Tibial nerve (tissue), 4 donors: ENCODE measurements at regions not wholly inside any gene's neighbourhood (a gene's known extent, or its start where the extent isn't known, plus 50 kb on each side); places are given as distances from the start of the nearest gene placed in this dataset.

Source experiments
- DNase-seq, 2 donors: peaks; one replicate each; pipeline ENCODE4 v3.0.0-alpha.2; 2019; ENCODE audit warnings: low spot score in 2 of 2
- H3K27ac ChIP-seq, 4 donors: fragments of 200-600 bp; sonication (generic) in 3 of 4; one replicate each; pipeline ENCODE4 v1.5.1; 2017 to 2019; ENCODE audit warnings: mild to moderate bottlenecking in 1 of 4
- H3K27me3 ChIP-seq, 2 donors: fragments of 200-600 bp; sonication (generic) in 1 of 2; one replicate each; pipeline versions ENCODE4 v1.5.1 to v1.6.0; 2017 to 2019
- H3K36me3 ChIP-seq, 3 donors: fragments of 200-600 bp; sonication (generic); one replicate each; pipeline ENCODE4 v1.5.1; 2018 to 2019
- H3K4me1 ChIP-seq, 4 donors: fragments of 200-600 bp; sonication (generic) in 3 of 4; one replicate each; pipeline ENCODE4 v1.5.1; 2017 to 2019
- H3K4me3 ChIP-seq, 4 donors: fragments of 200-600 bp; sonication (generic) in 3 of 4; one replicate each; pipeline ENCODE4 v1.5.1; 2017 to 2019; ENCODE audit warnings: mild to moderate bottlenecking in 1 of 4, moderate library complexity in 1 of 4
- H3K9me3 ChIP-seq, 4 donors: fragments of 200-600 bp; sonication (generic) in 3 of 4; one replicate each; pipeline ENCODE4 v1.5.1; 2017 to 2019
- CTCF ChIP-seq, 5 experiments: fragments of 200-600 bp in 3 of 5; fragments of 450-650 bp in 2 of 5; sonication (generic) in 3 of 5; IDR thresholded peaks; one replicate each; pipeline ENCODE4 v1.5.1; 2016 to 2019; ENCODE audit warnings: antibody characterized with exemption in 5 of 5, mild to moderate bottlenecking in 3 of 5, moderate library complexity in 2 of 5
- EP300 ChIP-seq, 2 donors: sonication (generic); formaldehyde crosslinking; IDR thresholded peaks; one replicate each; pipeline ENCODE4 v1.6.1; 2017; ENCODE audit warnings: antibody characterized with exemption in 2 of 2, mild to moderate bottlenecking in 1 of 2
- POLR2A ChIP-seq, 2 donors: fragments of 450-650 bp; IDR thresholded peaks; one replicate each; pipeline ENCODE4 v1.6.1; 2017; ENCODE audit warnings: antibody characterized with exemption in 2 of 2, mild to moderate bottlenecking in 2 of 2, moderate library complexity in 2 of 2
- WGBS, 2 donors: methylation state at CpG; one replicate each; pipeline ENCODE4 v1.1.5; 2018; 5-methylcytosine and 5-hydroxymethylcytosine counted together

DNA sequence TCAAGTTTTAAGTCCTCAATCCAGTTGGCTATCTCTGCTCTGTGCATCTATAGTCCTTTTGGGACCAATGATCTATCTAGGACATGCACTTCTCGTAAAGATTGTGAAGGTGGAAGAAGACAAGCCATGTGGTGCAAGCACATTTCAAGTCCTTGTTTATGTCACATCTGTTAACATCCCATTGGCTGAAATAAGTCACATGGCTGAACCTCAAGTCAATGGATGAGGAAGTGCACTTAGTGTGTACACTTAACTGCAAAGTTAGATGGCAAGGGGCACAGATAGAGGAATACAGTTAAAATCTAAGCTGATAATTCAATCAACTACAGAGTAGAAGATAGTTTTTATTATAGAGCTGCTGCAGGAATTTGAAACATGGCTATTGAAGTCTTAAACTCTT, 362.8 kb upstream of the TBX3 start:
- Histone ChIP-seq H3K27me3 (no peaks in the 10 kb centered on the region), H3K27ac (no peak overlapping the region), H3K4me3 (no peak overlapping the region), H3K9me3 (no peaks in the 10 kb centered on the region), H3K4me1 (no peaks in the 10 kb centered on the region), H3K36me3 (no peaks in the 10 kb centered on the region)
- TF ChIP-seq CTCF (IDR thresholded peaks at IDR 0.05) (no peak), EP300 (IDR thresholded peaks at IDR 0.05) (no peak), POLR2A (IDR thresholded peaks at IDR 0.05) (no peak)
- DNase-seq, result no peak
- WGBS, 2 donors, result 90 to 92% methylated on average over 1 of the region's 1 CpG

DNA sequence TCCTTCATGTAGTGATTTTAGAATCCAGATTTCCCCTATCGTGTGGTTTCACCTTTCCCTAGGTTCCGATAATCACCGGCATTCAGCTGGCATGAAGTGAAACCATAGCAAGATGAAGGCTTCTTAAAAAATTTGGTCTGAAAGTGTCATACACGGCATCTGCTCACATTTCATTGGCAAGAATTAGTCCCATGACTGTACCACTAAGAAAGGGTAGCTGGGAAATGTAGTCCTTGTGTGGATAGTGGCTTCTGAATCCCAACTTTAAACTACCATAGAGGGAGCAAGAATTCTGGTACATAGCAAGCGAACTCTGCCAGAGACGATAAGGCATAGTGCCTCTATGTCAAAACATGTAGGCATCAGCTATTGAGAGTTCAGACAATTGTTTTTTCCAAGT, 360.1 kb upstream of the TBX3 start:
- H3K4me1 ChIP-seq, result no peaks in the 10 kb centered on the region
- no peak overlapping the region for H3K4me3 ChIP-seq
- no peaks in the 10 kb centered on the region for H3K27me3 ChIP-seq
- peaks cover 0 to 14% (median 0%) of the 10 kb centered on the region in 4 donors for H3K9me3 ChIP-seq
- H3K36me3 ChIP-seq, result no peaks in the 10 kb centered on the region
- no peak for DNase-seq
- no peak for TF ChIP-seq POLR2A (IDR thresholded peaks at IDR 0.05)
- no peak for TF ChIP-seq CTCF (IDR thresholded peaks at IDR 0.05)
- TF ChIP-seq EP300 (IDR thresholded peaks at IDR 0.05), result no peak
- WGBS, 2 donors, result 84 to 88% methylated on average over 6 of the region's 6 CpGs
- no peak overlapping the region for H3K27ac ChIP-seq

- 71 to 78% methylated on average over 4 of the region's 4 CpGs for WGBS, 2 donors
- Histone ChIP-seq H3K36me3 (no peaks in the 10 kb centered on the region), H3K4me1 (no peaks in the 10 kb centered on the region), H3K9me3 (peaks cover 0 to 14% (median 0%) of the 10 kb centered on the region in 4 donors), H3K27ac (no peak overlapping the region), H3K27me3 (no peaks in the 10 kb centered on the region), H3K4me3 (no peak overlapping the region)
- TF ChIP-seq CTCF (IDR thresholded peaks at IDR 0.05) (no peak), EP300 (IDR thresholded peaks at IDR 0.05) (no peak), POLR2A (IDR thresholded peaks at IDR 0.05) (no peak)
- DNase-seq, result no peak
Measured at GRCh38 chr12:115043079-115043478, 359.1 kb upstream of the TBX3 start.

GRCh38 chr12:115042341-115042740, 358.4 kb upstream of the TBX3 start:
- H3K27ac ChIP-seq, result no peak overlapping the region
- no peaks in the 10 kb centered on the region for H3K4me1 ChIP-seq
- H3K9me3 ChIP-seq, result peaks cover 0 to 14% (median 0%) of the 10 kb centered on the region in 4 donors
- no peaks in the 10 kb centered on the region for H3K27me3 ChIP-seq
- TF ChIP-seq CTCF (IDR thresholded peaks at IDR 0.05) (no peak), EP300 (IDR thresholded peaks at IDR 0.05) (no peak), POLR2A (IDR thresholded peaks at IDR 0.05) (no peak)
- no peaks in the 10 kb centered on the region for H3K36me3 ChIP-seq
- H3K4me3 ChIP-seq, result no peak overlapping the region
- no peak for DNase-seq

DNA sequence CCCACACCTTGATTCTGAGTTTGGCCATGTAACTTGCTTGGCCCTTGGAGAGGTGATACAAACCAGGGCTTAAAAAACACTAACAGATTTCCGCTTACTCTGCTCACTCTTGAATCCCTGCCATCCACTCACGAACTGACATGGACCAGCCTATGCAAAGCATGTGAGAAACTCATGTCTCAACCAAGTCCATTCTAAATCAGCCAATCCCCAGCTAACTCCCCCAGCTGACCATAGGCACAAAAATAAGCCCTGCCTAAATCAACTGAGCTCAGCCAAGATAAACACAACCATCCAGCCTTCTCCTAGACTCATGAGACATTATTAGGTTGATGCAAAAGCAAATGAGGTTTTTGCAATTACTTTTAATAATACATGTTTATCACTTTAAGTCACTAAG, 353.9 kb upstream of the TBX3 start:
- TF ChIP-seq POLR2A (IDR thresholded peaks at IDR 0.05) (no peak), EP300 (IDR thresholded peaks at IDR 0.05) (no peak), CTCF (IDR thresholded peaks at IDR 0.05) (no peak)
- Histone ChIP-seq H3K9me3 (peaks cover 0 to 14% (median 0%) of the 10 kb centered on the region in 4 donors), H3K27ac (no peak overlapping the region), H3K27me3 (no peaks in the 10 kb centered on the region), H3K4me3 (no peak overlapping the region), H3K36me3 (no peaks in the 10 kb centered on the region), H3K4me1 (no peaks in the 10 kb centered on the region)
- 62 to 66% methylated on average over 2 of the region's 2 CpGs for WGBS, 2 donors
- no peak for DNase-seq
